ENCODE measurements at regions not wholly inside any gene's neighbourhood (a gene's known extent, or its start where the extent isn't known, plus 50 kb on each side); places are given as distances from the start of the nearest gene placed in this dataset.
"Not testable (repeated sequence)": the region's sequence is repeated elsewhere in the genome, so short reads cannot be mapped to it uniquely, and the experiment has no call there.

- H3K79me2 ChIP-seq (ENCODE audit: control insufficient read depth, insufficient read depth, low read length) = no peaks in the 10 kb centered on the region
- no peaks in the 10 kb centered on the region for H3K27me3 ChIP-seq (ENCODE audit: control insufficient read depth, extremely low read depth, insufficient read depth, low read length)
- H2AFZ ChIP-seq (ENCODE audit: control insufficient read depth, low read length) = no peak overlapping the region
- no peaks in the 10 kb centered on the region for H3K9me3 ChIP-seq (ENCODE audit: control insufficient read depth, low read depth, low read length)
- no peak overlapping the region for H3K27ac ChIP-seq (ENCODE audit: control insufficient read depth, insufficient read depth, low read length)
- H3K4me3 ChIP-seq (ENCODE audit: control insufficient read depth in 2 of 3, extremely low read depth in 1 of 3, insufficient read depth in 2 of 3, low read depth in 1 of 3, low read length in 3 of 3) = no peak overlapping the region
- TF ChIP-seq CTCF (optimal IDR thresholded peaks at IDR 0.05 in 1 of 3, IDR thresholded peaks at IDR 0.05 in 1 of 3, conservative IDR thresholded peaks at IDR 0.05 in 1 of 3; ENCODE audit: extremely low read depth in 1 of 3, insufficient read depth in 2 of 3, low read length in 3 of 3) (peak in 1 of 3 experiments; percentile 6), EZH2 (IDR thresholded peaks at IDR 0.05; ENCODE audit: low read length) (no peak)
- no peak overlapping the region for H3K4me2 ChIP-seq (ENCODE audit: control insufficient read depth, extremely low read depth, insufficient read depth, low read depth, low read length)
- DNase-seq (ENCODE audit: low read depth, low spot score) (no peak), FAIRE-seq (no peak)
- H3K4me1 ChIP-seq (ENCODE audit: control insufficient read depth, extremely low read depth, insufficient read depth, low read length) = no peaks in the 10 kb centered on the region
- no peaks in the 10 kb centered on the region for H4K20me1 ChIP-seq (ENCODE audit: control insufficient read depth, extremely low read depth, insufficient read depth, low read length)
- no peak overlapping the region for H3K9ac ChIP-seq (ENCODE audit: control insufficient read depth, extremely low read depth, insufficient read depth, low read length)
- no peaks in the 10 kb centered on the region for H3K36me3 ChIP-seq (ENCODE audit: control insufficient read depth in 2 of 2, extremely low read depth in 1 of 2, insufficient read depth in 2 of 2, low read length in 2 of 2)
- H3K9me1 ChIP-seq (ENCODE audit: control insufficient read depth, extremely low read depth, insufficient read depth, low read length) = no peaks in the 10 kb centered on the region
- dilution Hi-C loops (cut with MboI; ENCODE audit: extremely low pct_ligation_motif_present, low sequenced_read_pairs) = no loop called here
Observed at GRCh38 chrX:122363112-122363795, 820.8 kb upstream of the GRIA3 start.

GRCh38 chrX:122375533-122375932, 808.5 kb upstream of the GRIA3 start:
- H3K79me2 ChIP-seq (ENCODE audit: control insufficient read depth, insufficient read depth, low read length); H3K4me2 ChIP-seq (ENCODE audit: control insufficient read depth, extremely low read depth, insufficient read depth, low read depth, low read length); H3K36me3 ChIP-seq (ENCODE audit: control insufficient read depth in 2 of 2, extremely low read depth in 1 of 2, insufficient read depth in 2 of 2, low read length in 2 of 2); DNase-seq (ENCODE audit: low read depth, low spot score); H3K9ac ChIP-seq (ENCODE audit: control insufficient read depth, extremely low read depth, insufficient read depth, low read length); H3K9me1 ChIP-seq (ENCODE audit: control insufficient read depth, extremely low read depth, insufficient read depth, low read length); H3K27ac ChIP-seq (ENCODE audit: control insufficient read depth, insufficient read depth, low read length); H3K4me3 ChIP-seq (ENCODE audit: control insufficient read depth in 2 of 3, extremely low read depth in 1 of 3, insufficient read depth in 2 of 3, low read depth in 1 of 3, low read length in 3 of 3); H4K20me1 ChIP-seq (ENCODE audit: control insufficient read depth, extremely low read depth, insufficient read depth, low read length); dilution Hi-C loops (cut with MboI; ENCODE audit: extremely low pct_ligation_motif_present, low sequenced_read_pairs); H3K9me3 ChIP-seq (ENCODE audit: control insufficient read depth, low read depth, low read length); FAIRE-seq; H2AFZ ChIP-seq (ENCODE audit: control insufficient read depth, low read length); H3K27me3 ChIP-seq (ENCODE audit: control insufficient read depth, extremely low read depth, insufficient read depth, low read length); H3K4me1 ChIP-seq (ENCODE audit: control insufficient read depth, extremely low read depth, insufficient read depth, low read length): not testable (repeated sequence)

GRCh38 chrX:122389005-122389404, 795.1 kb upstream of the GRIA3 start:
- Histone ChIP-seq H3K79me2 (ENCODE audit: control insufficient read depth, insufficient read depth, low read length) (no peaks in the 10 kb centered on the region), H3K4me3 (ENCODE audit: control insufficient read depth in 2 of 3, extremely low read depth in 1 of 3, insufficient read depth in 2 of 3, low read depth in 1 of 3, low read length in 3 of 3) (no peak overlapping the region), H3K4me2 (ENCODE audit: control insufficient read depth, extremely low read depth, insufficient read depth, low read depth, low read length) (no peak overlapping the region), H3K9me1 (ENCODE audit: control insufficient read depth, extremely low read depth, insufficient read depth, low read length) (no peaks in the 10 kb centered on the region), H3K27ac (ENCODE audit: control insufficient read depth, insufficient read depth, low read length) (no peak overlapping the region), H2AFZ (ENCODE audit: control insufficient read depth, low read length) (no peak overlapping the region), H4K20me1 (ENCODE audit: control insufficient read depth, extremely low read depth, insufficient read depth, low read length) (no peaks in the 10 kb centered on the region), H3K4me1 (ENCODE audit: control insufficient read depth, extremely low read depth, insufficient read depth, low read length) (no peaks in the 10 kb centered on the region), H3K36me3 (ENCODE audit: control insufficient read depth in 2 of 2, extremely low read depth in 1 of 2, insufficient read depth in 2 of 2, low read length in 2 of 2) (no peaks in the 10 kb centered on the region), H3K9ac (ENCODE audit: control insufficient read depth, extremely low read depth, insufficient read depth, low read length) (no peak overlapping the region), H3K27me3 (ENCODE audit: control insufficient read depth, extremely low read depth, insufficient read depth, low read length) (no peaks in the 10 kb centered on the region), H3K9me3 (ENCODE audit: control insufficient read depth, low read depth, low read length) (no peaks in the 10 kb centered on the region)
- dilution Hi-C loops (cut with MboI; ENCODE audit: extremely low pct_ligation_motif_present, low sequenced_read_pairs) = no loop called here
- no peak for FAIRE-seq
- DNase-seq (ENCODE audit: low read depth, low spot score) = no peak
- no peak for TF ChIP-seq CTCF (optimal IDR thresholded peaks at IDR 0.05 in 1 of 3, IDR thresholded peaks at IDR 0.05 in 1 of 3, conservative IDR thresholded peaks at IDR 0.05 in 1 of 3; ENCODE audit: extremely low read depth in 1 of 3, insufficient read depth in 2 of 3, low read length in 3 of 3)
- TF ChIP-seq EZH2 (IDR thresholded peaks at IDR 0.05; ENCODE audit: low read length) = no peak

All from keratinocyte (primary cell).